ENCODE measurements at regions not wholly inside any gene's neighbourhood (a gene's known extent, or its start where the extent isn't known, plus 50 kb on each side); places are given as distances from the start of the nearest gene placed in this dataset.
"Not testable (repeated sequence)": the region's sequence is repeated elsewhere in the genome, so short reads cannot be mapped to it uniquely, and the experiment has no call there.

DNA sequence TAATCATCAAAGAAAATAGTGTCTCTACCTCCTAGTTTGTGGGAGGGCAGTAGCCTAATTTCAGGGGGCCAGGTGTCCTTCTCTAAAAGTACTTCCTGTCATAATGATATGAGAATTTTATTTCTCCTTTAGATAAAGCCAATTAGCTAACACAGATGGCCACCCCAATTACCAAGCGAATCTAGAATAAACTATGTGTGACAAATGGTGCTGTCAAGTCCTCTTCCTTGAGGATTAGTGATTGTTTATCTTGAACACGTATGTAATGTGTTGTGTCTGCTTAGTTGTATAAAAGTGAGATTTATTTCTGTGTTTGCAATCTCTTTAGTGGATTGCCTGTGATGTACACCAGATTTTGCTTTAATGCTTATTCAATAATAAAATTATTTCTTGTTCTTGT lies 1120.0 kb downstream of the SORCS1 start:
- DNase-seq: no peak

GRCh38 chr10:106043863-106044262 lies 1120.6 kb downstream of the SORCS1 start:
- DNase-seq: no peak

DNA sequence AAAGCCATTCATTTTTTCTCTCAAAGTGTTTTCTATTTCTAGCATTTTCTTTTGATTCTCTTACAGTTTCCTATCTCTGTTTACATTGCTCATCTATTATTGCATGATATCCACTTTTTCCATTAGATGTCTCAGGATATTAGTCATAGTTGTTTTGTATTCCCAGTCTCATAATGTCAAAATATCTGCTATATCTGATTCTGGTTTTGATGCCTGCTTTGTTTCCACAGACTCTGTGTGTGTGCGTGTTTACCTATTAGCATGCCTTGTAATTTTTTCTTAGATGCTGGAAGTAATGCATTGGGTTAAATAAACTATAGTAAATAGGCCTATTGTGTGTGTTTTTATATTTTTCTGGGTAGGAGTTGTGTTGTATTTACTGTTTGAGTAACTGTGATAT lies 1126.3 kb downstream of the SORCS1 start:
- DNase-seq: no peak

DNA sequence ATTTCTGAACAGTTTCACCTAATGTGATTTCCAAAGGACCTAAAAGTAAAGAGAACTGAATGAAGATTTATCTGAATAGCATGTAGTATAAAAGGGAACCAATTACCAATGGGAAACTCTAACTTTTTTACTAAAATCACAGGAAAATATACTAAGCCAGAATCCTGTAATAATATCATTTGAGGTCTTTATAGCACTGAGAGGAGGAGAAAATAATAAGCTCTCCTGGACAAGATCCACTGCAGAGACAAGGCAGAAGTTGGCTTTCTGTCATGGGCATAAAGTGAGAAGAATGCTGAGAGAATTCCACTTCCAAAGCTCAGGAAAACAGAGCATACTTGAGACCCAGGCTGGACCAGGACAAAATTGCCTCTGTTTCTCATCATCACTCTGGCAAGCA lies 1131.4 kb downstream of the SORCS1 start:
- DNase-seq: no peak

- no peak for DNase-seq
Measured at GRCh38 chr10:106032450-106033002, 1132.0 kb downstream of the SORCS1 start.

GRCh38 chr10:106027240-106027639 lies 1137.3 kb downstream of the SORCS1 start:
- no peak for DNase-seq

DNA sequence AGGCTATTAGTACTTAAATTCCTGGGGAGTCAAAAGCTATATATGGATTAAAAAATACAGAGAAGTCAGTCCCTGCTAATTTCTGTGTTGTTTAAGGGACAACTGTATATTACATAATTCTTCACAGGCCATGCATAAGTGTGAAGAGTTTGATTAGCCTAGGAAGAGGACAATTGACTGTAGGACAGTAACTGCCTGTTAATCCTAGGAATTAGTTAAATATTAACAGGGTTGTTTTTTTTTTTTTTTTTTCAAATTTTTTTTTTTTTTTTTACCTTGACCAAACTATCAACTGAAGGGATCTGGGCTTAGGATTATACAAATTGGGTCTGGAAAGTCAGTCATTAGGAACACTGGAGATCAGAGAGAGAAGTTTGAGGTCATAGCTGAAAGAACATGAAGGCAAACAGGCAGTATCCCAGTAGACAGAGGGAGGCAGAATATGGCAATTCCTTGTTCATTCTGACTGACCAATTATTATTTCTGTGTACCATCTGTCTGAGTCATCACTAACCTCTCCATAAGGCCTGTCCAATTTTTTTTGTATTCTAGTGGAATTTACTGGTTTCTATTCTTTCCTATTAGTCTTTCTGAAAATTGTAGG lies 1139.2 kb downstream of the SORCS1 start:
- DNase-seq: no peak

GRCh38 chr10:106023329-106023728 lies 1141.2 kb downstream of the SORCS1 start:
- no peak for DNase-seq

GRCh38 chr10:106019559-106019958 lies 1144.9 kb downstream of the SORCS1 start:
- DNase-seq: not testable (repeated sequence)

GRCh38 chr10:106015369-106016199 lies 1148.9 kb downstream of the SORCS1 start:
- not testable (repeated sequence) for DNase-seq

DNA sequence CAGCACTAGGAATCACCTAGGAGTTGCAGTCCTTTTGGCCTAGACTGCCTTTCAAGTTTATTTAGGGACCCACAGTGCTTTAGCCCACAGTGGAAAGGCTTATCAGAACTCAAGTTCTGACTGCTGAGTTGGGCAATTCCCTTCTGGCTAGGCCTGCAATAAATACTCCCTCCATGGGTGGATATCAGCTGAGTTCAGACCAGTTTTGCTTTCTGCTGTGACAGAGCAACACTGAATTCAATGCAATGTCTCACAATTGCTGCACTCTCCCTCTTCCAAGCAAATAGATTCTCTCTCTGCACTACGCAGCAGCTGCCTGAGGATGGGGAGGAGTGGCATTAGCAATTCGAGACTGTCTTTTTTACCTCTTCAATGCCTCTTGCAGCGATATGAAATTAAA lies 1153.3 kb downstream of the SORCS1 start:
- DNase-seq: no peak

DNA sequence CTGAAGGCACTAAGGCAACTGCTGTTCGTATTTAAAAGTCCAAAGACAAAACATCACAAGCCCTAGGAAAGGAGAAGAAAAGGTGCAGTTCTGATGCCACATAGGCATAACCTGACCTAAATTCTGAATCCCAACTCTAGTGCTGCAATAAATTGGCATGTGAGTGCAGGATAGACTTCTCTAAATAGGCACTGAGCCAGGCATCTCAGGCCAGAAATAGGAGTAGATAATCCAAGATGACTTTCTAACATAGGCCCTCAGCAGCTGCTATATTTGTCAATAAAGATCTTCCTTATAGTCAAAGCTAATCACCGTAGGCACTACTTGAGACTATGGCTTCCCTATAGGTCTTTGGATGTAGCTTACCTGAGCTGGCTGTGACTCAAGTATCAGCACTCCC lies 1163.8 kb downstream of the SORCS1 start:
- no peak for DNase-seq

DNA sequence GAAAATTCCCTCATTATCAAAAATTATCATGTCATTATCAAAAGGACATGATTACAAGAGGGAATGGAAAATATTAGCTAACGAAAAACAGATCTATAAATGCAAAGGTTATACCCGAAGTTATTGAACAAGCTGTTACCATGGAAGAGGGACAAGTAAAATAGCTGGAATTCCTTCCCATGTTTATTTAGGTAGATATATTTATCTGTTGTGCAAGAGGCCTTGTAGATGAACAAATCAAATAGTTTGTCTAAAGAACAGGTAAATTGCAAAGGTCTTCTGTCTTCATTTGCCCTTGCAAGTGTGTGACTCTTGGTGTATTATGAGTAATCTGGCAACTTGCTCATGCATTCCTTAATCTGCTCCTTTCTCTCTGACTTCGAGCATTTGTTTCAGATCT lies 1170.9 kb downstream of the SORCS1 start:
- no peak for DNase-seq

- no peak for DNase-seq
Measured at GRCh38 chr10:105992928-105993327, 1171.6 kb downstream of the SORCS1 start.

DNA sequence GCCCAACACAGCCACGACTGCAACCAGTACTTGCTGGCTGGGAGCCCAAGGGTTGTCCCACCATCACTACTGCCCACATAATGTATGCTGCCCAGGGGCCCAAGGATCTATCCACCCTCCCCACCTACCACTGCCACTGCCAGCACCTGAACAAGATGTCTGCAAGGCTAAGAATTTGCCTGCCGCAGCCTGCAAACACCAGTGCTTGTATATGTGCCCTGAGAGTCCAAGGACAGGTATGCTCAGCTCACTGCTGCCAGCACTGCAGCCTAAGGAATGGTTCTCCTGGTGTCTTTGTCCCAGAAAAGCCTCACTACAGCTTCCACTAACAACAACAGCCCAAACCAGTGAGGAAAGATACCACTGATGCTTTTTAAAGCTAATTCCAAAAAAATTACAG lies 1174.0 kb downstream of the SORCS1 start:
- DNase-seq: no peak

DNA sequence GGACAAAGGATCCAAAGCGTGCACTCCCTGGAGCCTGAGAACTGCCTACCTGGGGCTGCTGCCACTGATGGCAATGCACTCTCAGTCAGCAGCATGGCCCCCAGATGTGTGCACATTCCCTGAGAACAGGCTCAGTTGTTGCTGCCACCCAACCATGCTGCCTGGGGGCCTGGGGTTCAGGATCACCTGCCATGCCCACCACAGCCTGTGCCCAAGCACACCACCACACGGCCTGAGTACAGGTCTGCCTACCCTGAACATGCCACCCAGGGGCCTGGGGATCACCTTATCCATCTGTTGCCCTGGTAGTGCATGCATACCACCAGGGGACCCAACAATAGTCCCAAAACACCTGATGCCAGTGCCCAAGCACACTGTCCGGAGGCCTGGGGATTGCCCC lies 1174.5 kb downstream of the SORCS1 start:
- no peak for DNase-seq

GRCh38 chr10:105988848-105989247 lies 1175.7 kb downstream of the SORCS1 start:
- no peak for DNase-seq

- no peak for DNase-seq
Measured at GRCh38 chr10:105986912-105987635, 1177.4 kb downstream of the SORCS1 start.

GRCh38 chr10:105986486-105986885 lies 1178.0 kb downstream of the SORCS1 start:
- no peak for DNase-seq

- no peak for DNase-seq
Measured at GRCh38 chr10:105982735-105983134, 1181.8 kb downstream of the SORCS1 start.

GRCh38 chr10:105981679-105982078 lies 1182.8 kb downstream of the SORCS1 start:
- no peak for DNase-seq

- no peak for DNase-seq
Measured at GRCh38 chr10:105974803-105975456, 1189.6 kb downstream of the SORCS1 start.

DNA sequence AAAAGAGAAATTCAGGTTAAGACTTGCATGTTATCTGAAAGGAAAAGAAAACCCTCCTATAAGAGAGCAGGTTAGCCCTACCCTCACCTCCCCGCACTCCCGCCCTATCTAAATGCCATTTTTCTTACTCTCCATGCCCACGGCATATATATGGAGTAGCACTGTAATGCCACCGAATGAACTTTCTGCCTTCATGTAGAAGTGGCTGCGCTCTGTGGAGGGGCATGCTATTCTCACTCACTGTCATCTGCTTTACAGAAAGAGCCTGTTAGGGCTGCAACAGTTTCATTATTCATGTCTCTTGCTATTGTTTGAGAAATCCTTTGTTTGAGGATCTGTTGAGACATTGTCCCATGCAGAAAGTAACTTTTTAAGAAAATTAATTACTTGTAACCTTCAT lies 1190.6 kb downstream of the SORCS1 start:
- DNase-seq: no peak

Data from suppressor macrophage (primary cell).